GM21825 (cell line): ENCODE measurements at regions not wholly inside any gene's neighbourhood (a gene's known extent, or its start where the extent isn't known, plus 50 kb on each side); places are given as distances from the start of the nearest gene placed in this dataset.
"Not testable (repeated sequence)": the region's sequence is repeated elsewhere in the genome, so short reads cannot be mapped to it uniquely, and the experiment has no call there.

Experiments used
- ATAC-seq: cut with Tn5 transposase; IDR thresholded peaks from one replicate; pipeline ENCODE4 v1.9.1; 2021; ENCODE audit warnings: mild to moderate bottlenecking, moderate library complexity; ENCODE audit not compliant: unreplicated experiment

DNA sequence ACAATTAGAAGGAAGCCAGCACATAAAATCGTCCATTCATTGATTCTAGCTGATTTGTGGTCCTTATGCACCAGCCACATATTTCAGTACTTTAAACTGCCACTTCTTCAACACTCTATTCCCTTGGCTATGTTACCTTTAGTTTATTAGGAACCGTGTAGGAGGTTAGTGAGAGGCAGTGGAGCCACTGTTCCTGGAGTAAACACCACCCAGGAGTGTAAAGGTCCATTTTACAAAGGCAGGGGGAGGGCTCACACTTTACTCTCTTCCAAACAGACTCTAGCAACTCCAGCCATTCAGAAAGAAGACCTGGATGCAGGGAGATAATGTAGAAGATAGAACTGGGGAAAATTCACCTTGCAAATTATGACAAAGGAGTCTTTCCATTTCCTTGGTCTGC, 170.2 kb upstream of the RPS23 start:
- ATAC-seq: no peak

DNA sequence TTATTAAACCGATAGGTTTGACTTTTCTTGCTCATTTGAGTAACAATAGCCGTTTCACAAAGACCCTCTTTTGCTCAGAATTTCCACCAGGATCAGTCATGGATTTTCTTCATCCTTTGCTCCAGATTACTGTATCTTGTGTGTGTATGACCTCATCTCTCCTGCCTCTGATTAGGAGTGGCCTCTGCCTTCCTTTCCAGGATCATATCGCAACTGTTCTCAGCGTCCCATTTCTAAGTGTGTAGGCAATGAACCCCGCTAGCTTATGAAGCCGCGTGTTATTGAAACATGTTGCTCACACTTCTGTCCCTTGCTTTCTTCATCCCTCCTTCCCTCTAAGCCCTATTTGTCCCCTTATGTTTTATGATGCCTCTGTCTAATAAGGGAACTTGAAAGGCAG, 169.8 kb upstream of the RPS23 start:
- ATAC-seq: no peak

DNA sequence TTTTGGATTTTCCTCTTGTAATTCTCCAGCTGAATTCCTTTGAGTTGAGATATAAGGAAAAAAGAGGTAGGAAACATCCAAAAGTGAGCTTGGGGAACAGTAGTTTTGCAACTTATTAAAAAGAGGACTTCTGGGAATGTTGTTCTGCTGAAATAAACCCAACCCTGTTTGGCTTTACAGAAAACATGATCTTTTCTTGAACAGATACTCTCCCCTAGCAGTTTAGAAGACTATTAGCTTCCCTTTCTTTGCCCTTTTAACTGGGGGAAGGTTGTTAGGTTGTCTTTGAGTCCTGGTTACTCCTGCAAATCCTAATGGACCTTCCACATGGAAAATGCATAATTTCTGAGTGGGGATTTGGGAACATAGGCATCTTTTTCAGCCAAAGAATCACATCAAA, 168.7 kb upstream of the RPS23 start:
- ATAC-seq: no peak

DNA sequence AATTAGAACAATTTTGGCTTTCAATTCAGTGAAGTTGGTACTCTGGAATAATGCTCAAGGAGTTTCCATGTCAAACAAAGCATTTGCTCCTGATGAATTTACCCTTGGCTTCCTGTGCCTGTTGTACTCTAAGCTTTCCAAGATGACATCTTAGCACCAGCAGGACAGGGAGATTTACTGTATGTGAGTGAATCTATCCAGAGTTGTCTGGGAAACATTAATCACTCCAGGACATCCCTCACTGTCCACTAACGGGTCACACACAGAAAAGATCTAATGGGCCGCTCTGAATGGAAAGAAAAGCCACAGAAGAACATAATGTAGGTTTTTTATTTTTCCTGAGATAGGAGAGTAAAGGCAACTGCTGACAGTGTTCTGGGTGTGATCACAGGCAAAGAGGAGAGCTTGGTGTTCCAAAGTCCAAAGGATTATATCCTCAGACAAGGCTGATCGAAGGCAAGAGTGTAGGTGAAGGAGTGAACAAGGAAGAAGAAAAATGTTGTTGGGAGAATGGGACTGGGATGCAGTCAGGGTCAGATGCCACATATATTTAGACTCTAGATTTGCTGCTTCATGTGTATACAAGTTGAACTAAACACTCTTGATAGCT, 167.7 kb upstream of the RPS23 start:
- no peak for ATAC-seq

DNA sequence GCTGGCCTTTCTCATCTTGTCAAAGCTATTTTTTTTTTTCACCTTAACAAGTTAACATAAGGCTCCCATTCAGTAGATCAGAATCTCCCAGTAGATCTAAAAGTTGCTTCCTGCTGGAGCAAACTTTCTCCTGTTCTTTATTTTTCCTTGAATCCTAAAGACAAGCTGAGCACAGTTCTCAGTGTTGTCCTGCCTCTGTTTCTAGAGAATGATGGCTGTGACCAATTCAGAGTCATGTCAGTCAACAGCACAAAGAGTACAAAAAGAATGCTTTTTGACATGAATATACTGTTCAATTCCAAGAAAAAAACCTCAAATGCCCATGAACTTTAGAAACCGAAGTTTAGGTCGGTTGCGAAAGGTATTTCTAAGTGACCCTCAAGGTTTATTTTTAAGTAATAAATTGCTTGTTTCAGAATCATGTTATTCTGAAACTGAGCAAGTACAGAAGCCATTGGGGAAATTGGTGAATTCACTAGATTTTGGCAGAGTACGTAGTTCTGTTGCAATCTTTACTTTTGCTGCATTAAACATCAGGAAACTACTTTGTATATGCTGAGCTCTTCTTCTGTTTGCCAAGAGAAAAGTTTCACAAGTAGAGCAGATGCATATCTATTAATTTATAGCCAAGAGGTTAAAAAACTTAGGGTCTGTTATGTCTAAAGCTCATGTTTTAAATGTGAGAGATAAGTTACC, 161.7 kb upstream of the RPS23 start:
- ATAC-seq: no peak

DNA sequence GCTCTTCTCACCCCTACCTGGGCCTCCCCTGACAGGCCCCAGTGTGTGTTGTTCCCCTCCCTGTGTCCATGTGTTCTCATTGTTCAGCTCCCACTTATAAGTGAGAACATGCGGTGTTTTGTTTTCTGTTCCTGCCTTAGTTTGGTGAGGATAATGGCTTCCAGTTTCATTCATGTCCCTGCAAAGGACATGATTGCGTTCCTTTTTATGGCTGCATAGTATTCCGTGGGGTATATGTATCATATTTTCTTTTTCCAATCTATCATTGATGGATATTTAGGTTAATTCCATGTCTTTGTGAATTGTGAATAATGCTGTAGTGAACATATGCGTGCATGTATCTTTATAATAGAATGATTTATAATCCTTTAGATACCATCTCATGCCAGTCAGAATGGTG, 159.4 kb upstream of the RPS23 start:
- not testable (repeated sequence) for ATAC-seq

DNA sequence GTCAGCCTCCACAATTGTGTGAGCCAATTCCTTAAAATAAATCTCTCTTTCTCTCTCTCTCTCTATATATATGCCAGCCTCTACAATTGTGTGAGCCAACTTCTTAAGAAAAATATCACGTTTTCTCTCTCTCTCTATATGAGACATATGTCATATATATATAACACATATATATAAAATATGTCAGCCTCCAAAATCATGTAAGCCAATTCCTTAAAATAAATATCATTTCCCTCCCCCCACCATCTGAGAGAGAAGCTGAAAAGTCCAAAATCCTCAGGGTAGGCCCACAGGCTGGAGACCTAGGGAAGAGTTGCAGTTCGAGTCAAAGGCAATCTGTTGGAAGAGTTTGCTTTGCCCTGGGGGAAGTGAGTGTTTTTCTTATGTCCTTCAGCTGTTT, 158.1 kb upstream of the RPS23 start:
- no peak for ATAC-seq

DNA sequence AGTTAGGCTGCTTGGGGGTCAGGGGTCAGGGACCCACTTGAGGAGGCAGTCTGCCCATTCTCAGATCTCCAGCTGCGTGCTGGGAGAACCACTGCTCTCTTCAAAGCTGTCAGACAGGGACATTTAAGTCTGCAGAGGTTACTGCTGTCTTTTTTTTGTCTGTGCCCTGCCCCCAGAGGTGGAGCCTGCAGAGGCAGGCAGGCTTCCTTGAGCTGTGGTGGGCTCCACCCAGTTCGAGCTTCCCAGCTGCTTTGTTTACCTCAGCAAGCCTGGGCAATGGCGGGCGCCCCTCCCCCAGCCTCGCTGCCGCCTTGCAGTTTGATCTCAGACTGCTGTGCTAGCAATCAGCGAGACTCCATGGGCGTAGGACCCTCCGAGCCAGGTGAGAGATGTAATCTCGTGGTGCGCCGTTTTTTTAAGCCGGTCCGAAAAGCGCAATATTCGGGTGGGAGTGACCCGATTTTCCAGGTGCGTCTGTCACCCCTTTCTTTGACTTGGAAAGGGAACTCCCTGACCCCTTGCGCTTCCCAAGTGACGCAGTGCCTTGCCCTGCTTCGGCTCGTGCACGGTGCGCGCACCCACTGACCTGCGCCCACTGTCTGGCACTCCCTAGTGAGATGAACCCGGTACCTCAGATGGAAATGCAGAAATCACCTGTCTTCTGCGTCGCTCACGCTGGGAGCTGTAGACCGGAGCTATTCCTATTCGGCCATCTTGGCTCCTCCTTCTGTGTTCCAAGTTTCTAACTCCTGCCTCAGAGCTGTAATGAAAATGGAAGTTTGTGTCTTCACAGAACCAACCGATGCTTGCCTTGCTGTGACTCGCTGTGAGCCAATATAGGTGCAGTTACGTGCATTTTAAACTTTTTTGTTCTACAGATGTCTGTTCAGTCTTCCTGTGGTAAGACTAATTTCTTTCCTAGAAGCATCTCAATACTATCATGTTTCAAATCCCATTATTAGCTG, 156.8 kb upstream of the RPS23 start:
- ATAC-seq: not testable (repeated sequence)

DNA sequence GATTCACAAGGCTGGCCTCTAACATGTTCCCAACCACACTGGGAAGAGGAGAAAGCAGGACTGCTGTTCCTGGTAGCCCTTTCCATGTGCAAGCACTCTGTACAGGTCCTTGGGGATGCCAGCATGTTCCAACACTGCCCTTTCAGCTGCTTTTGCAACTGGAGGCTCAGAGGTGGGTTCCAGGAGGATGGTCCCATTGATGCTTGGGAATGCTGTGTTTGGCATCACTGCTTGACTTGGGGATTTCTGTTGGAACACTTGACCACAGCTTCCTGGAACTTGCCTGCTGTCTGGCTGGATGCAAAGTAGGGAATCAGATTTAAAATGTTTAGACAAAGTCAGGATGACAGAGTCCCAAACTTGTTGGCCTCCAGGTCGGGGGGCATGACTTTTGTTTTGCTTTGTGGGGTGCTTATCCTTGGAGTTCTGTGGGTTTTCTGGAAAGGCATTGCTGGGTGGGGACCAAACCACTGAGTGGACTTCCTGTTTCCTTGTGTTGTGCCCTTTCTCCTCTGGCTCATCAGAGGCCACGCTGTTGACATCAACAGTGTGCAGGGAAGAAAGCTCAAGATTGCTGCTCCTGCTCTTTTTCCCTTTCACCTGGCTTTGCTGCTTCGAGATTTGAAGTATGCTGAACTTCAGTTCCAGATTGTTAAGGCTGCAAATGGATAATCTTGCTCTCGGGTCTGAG, 148.5 kb upstream of the RPS23 start:
- ATAC-seq: no peak

DNA sequence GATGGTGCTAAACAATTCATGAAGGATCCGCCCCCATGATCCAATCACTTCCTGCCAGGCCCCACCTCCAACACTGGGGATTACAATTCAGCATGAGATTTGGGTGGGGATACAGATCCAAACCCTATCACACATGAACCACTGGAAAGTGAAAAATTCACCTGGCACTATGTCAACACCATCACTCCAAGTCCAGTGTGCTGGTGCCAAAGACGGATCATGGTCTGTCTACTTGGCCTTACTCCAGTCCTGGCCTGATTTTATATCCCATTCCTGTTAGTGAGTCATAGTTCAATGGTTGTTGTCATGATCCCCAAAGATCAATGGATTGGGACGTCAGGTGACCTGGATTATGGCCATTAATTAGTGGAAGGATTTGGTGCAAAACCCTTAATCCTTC, 147.4 kb upstream of the RPS23 start:
- ATAC-seq: no peak

DNA sequence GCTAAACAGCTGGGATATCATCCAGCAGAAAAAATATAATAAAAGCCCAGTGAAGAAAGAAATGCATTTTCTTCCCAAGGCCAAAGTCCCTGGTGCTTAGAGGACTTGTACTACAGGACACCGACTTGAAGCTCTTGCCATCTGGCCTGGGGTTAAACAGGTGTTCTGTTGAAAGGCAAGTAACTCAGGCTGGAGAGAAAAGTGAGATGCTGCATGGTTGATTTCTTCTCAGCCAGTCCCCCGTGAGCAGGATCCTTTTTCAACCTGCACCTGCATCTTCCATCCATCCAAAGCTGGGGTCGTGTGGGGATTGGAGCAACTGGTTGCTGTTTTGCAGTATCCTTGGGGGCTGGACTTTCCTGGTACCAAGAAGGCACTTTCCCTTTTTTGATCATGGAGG, 146.1 kb upstream of the RPS23 start:
- ATAC-seq: no peak

DNA sequence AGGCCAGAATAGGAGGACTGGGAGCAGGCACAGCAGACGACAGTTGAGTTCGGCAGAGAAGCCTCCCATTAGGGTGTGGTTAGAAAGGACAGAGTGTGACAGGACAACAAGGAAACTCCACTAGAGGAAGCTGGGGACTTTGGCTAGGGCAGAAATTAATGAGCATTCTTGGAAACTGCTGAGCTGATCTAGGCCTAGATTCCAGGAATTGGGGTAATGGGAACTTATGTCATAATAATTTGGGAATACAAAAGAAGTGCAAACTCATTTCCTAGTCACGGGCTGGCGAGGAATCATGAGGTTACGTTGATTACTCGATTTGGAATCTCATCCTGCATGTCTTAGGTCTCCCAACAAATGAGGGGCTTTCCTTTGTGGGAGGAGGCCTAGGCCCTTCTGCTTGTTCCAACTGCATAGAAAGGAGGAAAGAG, 144.6 kb upstream of the RPS23 start:
- no peak for ATAC-seq

DNA sequence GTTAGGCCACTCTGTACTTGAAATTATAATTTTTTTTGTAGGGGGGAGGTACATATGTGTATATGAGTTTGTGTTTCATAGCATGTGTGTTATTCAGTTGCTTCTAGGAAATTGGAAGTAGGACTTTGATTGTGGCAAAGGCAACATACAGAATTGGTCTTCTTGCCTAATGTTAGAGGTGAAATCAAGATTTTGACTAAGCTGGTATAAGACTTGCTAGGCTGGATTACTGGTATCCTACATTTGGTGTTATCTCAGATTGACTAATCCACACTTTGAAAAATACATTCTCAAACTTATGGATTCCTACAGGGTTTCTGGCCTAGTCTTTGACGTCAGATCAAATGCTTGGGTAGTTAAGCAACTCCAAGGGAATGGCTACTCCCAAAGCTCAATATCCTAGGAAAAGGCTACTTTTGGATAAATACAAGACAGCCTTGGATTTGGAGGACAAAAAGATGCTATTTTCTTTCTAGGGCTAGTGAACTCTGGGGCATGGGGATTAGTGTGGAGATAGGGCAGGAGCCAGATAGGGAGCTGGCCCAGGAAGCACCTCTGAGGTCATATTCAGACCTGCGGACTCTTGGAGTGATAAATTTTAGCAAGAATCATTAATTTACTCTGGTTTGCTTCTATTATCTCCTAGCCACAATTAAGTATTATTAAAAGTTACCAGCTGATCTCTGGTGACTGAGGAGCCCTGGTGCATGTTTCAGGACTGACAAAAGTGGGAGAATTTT, 144.0 kb upstream of the RPS23 start:
- no peak for ATAC-seq

DNA sequence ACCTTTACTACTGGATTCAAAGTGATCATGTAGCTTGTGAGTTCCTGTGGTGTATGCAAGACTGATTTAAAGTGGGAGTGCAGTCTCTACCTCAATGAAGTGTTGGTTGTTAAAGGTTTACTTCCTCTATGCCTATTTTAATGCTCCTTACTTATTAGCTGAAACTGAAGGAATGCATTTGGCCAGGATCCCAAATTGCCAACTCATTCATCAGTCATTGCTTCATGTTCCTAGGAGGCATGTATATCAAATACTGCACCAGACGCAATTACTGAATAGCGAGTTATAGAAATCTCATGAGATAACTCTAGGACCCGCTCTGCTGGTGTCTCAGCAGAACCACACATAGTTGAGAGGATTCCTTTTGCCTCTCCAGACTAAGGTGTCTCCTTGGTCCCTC, 143.0 kb upstream of the RPS23 start:
- ATAC-seq: no peak

DNA sequence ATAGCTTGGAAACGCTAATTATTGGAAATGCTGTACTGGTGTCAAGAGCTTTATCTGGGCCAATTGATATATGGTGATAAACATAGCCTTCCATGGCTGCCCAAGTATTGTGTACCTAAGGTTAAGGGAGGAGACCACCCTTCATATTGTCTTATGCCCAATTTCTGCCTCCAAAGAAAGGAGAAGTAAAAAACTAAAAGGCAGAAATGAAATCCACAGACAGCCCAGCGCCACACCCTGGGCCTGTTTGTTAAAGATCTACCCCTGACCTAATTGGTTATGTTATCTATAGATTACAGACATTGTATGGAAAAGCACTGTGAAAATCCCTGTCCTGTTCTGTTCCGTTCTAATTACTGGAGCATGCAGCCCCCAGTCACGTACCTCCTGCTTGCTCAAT, 142.4 kb upstream of the RPS23 start:
- ATAC-seq: not testable (repeated sequence)

DNA sequence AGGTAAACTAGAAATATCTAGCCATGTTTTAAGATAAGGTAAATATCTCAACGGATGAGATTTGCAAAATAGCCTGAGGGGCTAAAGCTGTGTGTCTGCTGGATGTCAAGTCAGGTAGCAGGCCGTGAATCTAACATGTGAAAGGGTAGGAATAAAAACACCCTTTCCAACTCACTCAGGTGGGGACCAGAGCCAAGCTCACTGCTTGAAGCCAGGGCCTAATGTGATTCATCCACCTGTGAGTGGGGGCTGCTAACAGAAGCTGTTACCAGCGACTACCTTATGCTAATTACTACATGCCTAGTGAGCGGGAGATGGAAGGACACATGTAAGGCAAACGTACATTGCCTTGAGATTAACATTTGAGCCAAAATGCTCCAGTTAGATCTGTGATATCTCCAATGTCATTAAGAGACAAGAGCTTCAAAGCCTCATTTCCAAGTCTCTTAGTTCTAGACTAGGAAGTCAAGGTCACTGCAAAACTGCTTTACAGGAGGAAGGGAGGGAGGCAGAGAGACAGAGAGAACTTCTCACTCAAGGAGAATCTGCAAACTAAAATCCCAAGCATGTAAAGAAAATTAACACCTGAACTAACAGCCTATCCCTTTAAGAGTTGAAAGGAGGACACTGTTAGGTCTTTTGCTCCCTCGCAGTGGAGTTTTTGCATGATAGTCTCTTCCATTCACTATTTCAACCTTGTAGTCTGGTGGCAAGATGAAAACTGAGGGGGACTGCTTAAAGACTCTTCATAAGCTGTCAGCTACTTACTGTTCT, 141.6 kb upstream of the RPS23 start:
- no peak for ATAC-seq

DNA sequence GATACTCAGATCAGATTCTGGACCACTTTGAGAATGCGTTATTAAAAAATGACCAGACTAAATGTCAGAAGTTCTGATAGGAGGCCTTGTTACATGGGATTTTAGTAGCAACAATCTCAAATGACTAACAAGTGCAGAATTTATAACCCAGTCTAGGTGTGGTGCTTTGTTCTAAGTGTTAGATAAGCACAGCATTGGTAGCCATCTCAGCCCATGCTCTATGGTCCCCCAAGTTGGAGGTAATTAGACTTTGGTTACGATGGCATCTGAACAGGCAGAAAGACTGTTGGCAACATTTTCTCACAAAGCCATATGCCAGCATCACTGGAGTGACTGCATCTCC, 140.4 kb upstream of the RPS23 start:
- ATAC-seq: no peak

DNA sequence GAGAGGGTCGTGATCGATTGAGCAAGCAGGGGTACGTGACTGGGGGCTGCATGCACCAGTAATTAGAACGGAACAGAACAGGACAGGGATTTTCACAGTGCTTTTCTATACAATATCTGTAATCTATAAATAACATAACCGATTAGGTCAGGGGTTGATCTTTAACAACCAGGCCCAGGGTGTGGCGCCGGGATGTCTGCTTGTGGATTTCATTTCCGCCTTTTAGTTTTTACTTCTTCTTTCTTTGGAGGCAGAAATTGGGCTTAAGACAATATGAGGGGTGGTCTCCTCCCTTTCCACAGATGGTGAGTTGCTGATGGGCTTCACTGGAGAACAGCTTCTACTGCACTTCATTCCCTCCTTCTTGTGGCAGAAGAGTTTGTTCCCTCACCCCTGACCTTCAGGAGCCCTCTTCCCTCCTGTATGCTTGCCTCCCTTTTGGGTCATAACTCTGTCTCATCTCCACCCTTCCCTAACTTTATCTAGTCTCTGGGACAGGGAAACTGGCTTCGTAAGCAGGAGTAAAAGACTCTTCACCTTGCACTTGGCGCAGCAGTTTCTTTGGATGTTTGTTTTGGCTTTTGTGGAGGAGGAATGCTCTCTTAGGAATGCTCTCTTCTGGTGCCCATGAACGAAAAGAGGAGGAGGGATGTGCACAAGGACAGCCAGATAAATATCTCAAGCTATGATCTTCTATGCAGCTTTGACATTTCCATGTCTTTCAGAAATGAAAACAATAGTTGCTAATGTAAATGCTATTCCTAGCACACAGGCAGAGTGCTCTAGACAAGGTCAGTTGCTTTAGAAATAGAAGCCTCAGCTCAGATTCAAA, 139.8 kb upstream of the RPS23 start:
- no peak for ATAC-seq

DNA sequence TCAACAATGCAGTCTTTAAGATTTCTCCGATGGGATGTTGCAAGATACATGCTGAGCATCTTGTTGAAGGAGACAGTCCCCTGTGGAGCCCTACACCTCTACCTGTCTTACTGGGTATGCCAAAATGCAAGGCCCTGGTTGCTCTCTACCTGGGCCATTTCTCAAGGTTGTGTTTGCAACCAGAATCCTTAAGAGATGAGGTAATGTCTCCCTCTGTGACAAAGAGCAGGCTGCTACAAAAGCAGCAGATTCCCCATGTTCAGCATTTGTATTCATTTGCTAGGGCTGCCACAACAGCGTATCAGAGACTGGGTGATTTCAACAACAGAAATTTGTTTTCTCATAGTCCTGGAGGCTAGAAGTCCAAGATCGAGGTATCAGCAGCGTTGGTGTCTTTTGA, 138.4 kb upstream of the RPS23 start:
- no peak for ATAC-seq
